Tibial nerve (tissue), 4 donors: ENCODE measurements at regions not wholly inside any gene's neighbourhood (a gene's known extent, or its start where the extent isn't known, plus 50 kb on each side); places are given as distances from the start of the nearest gene placed in this dataset.

Experiments used
- CTCF ChIP-seq, 5 experiments: fragments of 200-600 bp in 3 of 5; fragments of 450-650 bp in 2 of 5; sonication (generic) in 3 of 5; IDR thresholded peaks; one replicate each; pipeline ENCODE4 v1.5.1; 2016 to 2019; ENCODE audit warnings: antibody characterized with exemption in 5 of 5, mild to moderate bottlenecking in 3 of 5, moderate library complexity in 2 of 5
- EP300 ChIP-seq, 2 donors: sonication (generic); formaldehyde crosslinking; IDR thresholded peaks; one replicate each; pipeline ENCODE4 v1.6.1; 2017; ENCODE audit warnings: antibody characterized with exemption in 2 of 2, mild to moderate bottlenecking in 1 of 2

- TF ChIP-seq CTCF (IDR thresholded peaks at IDR 0.05) = no peak
- no peak for TF ChIP-seq EP300 (IDR thresholded peaks at IDR 0.05)
These were observed 138.6 kb upstream of the SMARCAD1 start for GRCh38 chr4:94068753-94069719.
